Effector memory CD4-positive, alpha-beta T cell (primary cell): ENCODE measurements at regions not wholly inside any gene's neighbourhood (a gene's known extent, or its start where the extent isn't known, plus 50 kb on each side); places are given as distances from the start of the nearest gene placed in this dataset.
A peak's percentile ranks its signal among the peaks of the same experiment; 100 is the strongest.

Experiments used
- DNase-seq, 3 donors: peaks; one replicate each; pipeline ENCODE4 v3.0.0-alpha.2; 2020
- H3K27ac ChIP-seq: 2 replicates; pipeline ENCODE4 v1.7.0; 2013; ENCODE audit warnings: mild to moderate bottlenecking, low read length, moderate library complexity; ENCODE audit not compliant: insufficient read depth, poor library complexity, severe bottlenecking
- H3K27me3 ChIP-seq: replicated peaks from 2 replicates; pipeline ENCODE4 v1.7.0; 2013; ENCODE audit warnings: mild to moderate bottlenecking, low read length; ENCODE audit not compliant: insufficient read depth, control insufficient read depth, poor library complexity, severe bottlenecking
- H3K36me3 ChIP-seq: 2 replicates; pipeline ENCODE4 v1.7.0; 2013; ENCODE audit warnings: mild to moderate bottlenecking, low read length, moderate library complexity; ENCODE audit not compliant: control insufficient read depth, insufficient read depth
- H3K4me1 ChIP-seq: 2 replicates; pipeline ENCODE4 v1.7.0; 2013; ENCODE audit warnings: low read length, mild to moderate bottlenecking; ENCODE audit not compliant: control insufficient read depth, insufficient read depth, poor library complexity, severe bottlenecking
- H3K4me3 ChIP-seq: 2 replicates; pipeline ENCODE4 v1.7.0; 2013; ENCODE audit warnings: low read length, low read depth, mild to moderate bottlenecking; ENCODE audit not compliant: insufficient read depth, poor library complexity, severe bottlenecking
- H3K9me3 ChIP-seq: 2 replicates; pipeline ENCODE4 v1.7.0; 2013; ENCODE audit warnings: mild to moderate bottlenecking, low read length, moderate library complexity; ENCODE audit not compliant: control insufficient read depth

GRCh38 chr2:443741-444140, 155.8 kb upstream of the ALKAL2 start:
- DNase-seq, result no peak
- no peaks in the 10 kb centered on the region for H3K27me3 ChIP-seq
- no peaks in the 10 kb centered on the region for H3K36me3 ChIP-seq
- no peak overlapping the region for H3K27ac ChIP-seq
- H3K4me3 ChIP-seq, result no peak overlapping the region
- no peaks in the 10 kb centered on the region for H3K9me3 ChIP-seq
- no peaks in the 10 kb centered on the region for H3K4me1 ChIP-seq

GRCh38 chr2:443216-443615, 155.3 kb upstream of the ALKAL2 start:
- no peaks in the 10 kb centered on the region for H3K27me3 ChIP-seq
- H3K36me3 ChIP-seq, result no peaks in the 10 kb centered on the region
- no peaks in the 10 kb centered on the region for H3K9me3 ChIP-seq
- no peak overlapping the region for H3K27ac ChIP-seq
- H3K4me1 ChIP-seq, result no peaks in the 10 kb centered on the region
- no peak for DNase-seq
- H3K4me3 ChIP-seq, result no peak overlapping the region

- peaks cover 12% of the 10 kb centered on the region for H3K4me1 ChIP-seq
- no peaks in the 10 kb centered on the region for H3K27me3 ChIP-seq
- no peak for DNase-seq
- no peak overlapping the region for H3K27ac ChIP-seq
- H3K4me3 ChIP-seq, result no peak overlapping the region
- H3K36me3 ChIP-seq, result no peaks in the 10 kb centered on the region
- H3K9me3 ChIP-seq, result no peaks in the 10 kb centered on the region
Measured at GRCh38 chr2:441258-442022, 153.5 kb upstream of the ALKAL2 start.

- no peaks in the 10 kb centered on the region for H3K27me3 ChIP-seq
Measured at GRCh38 chr2:440403-440740, 152.5 kb upstream of the ALKAL2 start.

GRCh38 chr2:439556-440402, 151.9 kb upstream of the ALKAL2 start:
- Histone ChIP-seq H3K27ac (no peak overlapping the region), H3K27me3 (no peaks in the 10 kb centered on the region), H3K4me1 (peaks cover 12% of the 10 kb centered on the region), H3K4me3 (no peak overlapping the region), H3K36me3 (no peaks in the 10 kb centered on the region), H3K9me3 (no peaks in the 10 kb centered on the region)
- no peak for DNase-seq

More at GRCh38 chr2:440403-440740, 152.5 kb upstream of the ALKAL2 start:
- H3K4me1 ChIP-seq, result peaks cover 12% of the 10 kb centered on the region
- no peak overlapping the region for H3K27ac ChIP-seq
- no peaks in the 10 kb centered on the region for H3K9me3 ChIP-seq
- DNase-seq, result no peak
- H3K36me3 ChIP-seq, result no peaks in the 10 kb centered on the region
- no peak overlapping the region for H3K4me3 ChIP-seq

- no peak for DNase-seq
- peaks cover 12% of the 10 kb centered on the region for H3K4me1 ChIP-seq
- H3K9me3 ChIP-seq, result no peaks in the 10 kb centered on the region
Measured at GRCh38 chr2:439077-439476, 151.2 kb upstream of the ALKAL2 start.

GRCh38 chr2:437756-438393, 150.0 kb upstream of the ALKAL2 start:
- peaks cover 12% of the 10 kb centered on the region for H3K4me1 ChIP-seq
- DNase-seq, result peak; percentile 49 to 65 (median 63)
- no peaks in the 10 kb centered on the region for H3K9me3 ChIP-seq
- peak overlapping the region; percentile 41 for H3K4me3 ChIP-seq
- no peaks in the 10 kb centered on the region for H3K36me3 ChIP-seq
- no peaks in the 10 kb centered on the region for H3K27me3 ChIP-seq
- peak overlapping the region; percentile 69 for H3K27ac ChIP-seq

More at GRCh38 chr2:439077-439476, 151.2 kb upstream of the ALKAL2 start:
- H3K27ac ChIP-seq, result no peak overlapping the region
- H3K4me3 ChIP-seq, result no peak overlapping the region
- H3K27me3 ChIP-seq, result no peaks in the 10 kb centered on the region
- H3K36me3 ChIP-seq, result no peaks in the 10 kb centered on the region

- Histone ChIP-seq H3K9me3 (no peaks in the 10 kb centered on the region), H3K36me3 (no peaks in the 10 kb centered on the region), H3K4me3 (no peak overlapping the region), H3K27ac (peak overlapping the region; percentile 69), H3K27me3 (no peaks in the 10 kb centered on the region), H3K4me1 (peaks cover 12% of the 10 kb centered on the region)
- no peak for DNase-seq
Measured at GRCh38 chr2:437180-437579, 149.3 kb upstream of the ALKAL2 start.

GRCh38 chr2:436205-436604, 148.3 kb upstream of the ALKAL2 start:
- DNase-seq, result no peak
- no peaks in the 10 kb centered on the region for H3K9me3 ChIP-seq
- no peak overlapping the region for H3K4me3 ChIP-seq
- no peaks in the 10 kb centered on the region for H3K36me3 ChIP-seq
- H3K27ac ChIP-seq, result no peak overlapping the region
- H3K4me1 ChIP-seq, result peaks cover 12% of the 10 kb centered on the region
- no peaks in the 10 kb centered on the region for H3K27me3 ChIP-seq

- Histone ChIP-seq H3K4me1 (peaks cover 21% of the 10 kb centered on the region), H3K4me3 (no peak overlapping the region), H3K9me3 (no peaks in the 10 kb centered on the region), H3K36me3 (no peaks in the 10 kb centered on the region), H3K27ac (no peak overlapping the region), H3K27me3 (no peaks in the 10 kb centered on the region)
- no peak for DNase-seq
Measured at GRCh38 chr2:434625-435024, 146.7 kb upstream of the ALKAL2 start.
